Neural progenitor cell (in vitro differentiated cells): ENCODE measurements at regions not wholly inside any gene's neighbourhood (a gene's known extent, or its start where the extent isn't known, plus 50 kb on each side); places are given as distances from the start of the nearest gene placed in this dataset.

ENCODE experiments used
- DNase-seq: peaks from one replicate; pipeline ENCODE4 v3.0.0-alpha.2; 2016; ENCODE audit warnings: low spot score
- H2AFZ ChIP-seq: fragments of 200-600 bp; sonication (generic); replicated peaks from 2 replicates; pipeline ENCODE4 v1.6.1; 2016; ENCODE audit warnings: antibody characterized with exemption
- H3F3A ChIP-seq: fragments of 200-600 bp; sonication (generic); 2 replicates; pipeline ENCODE4 v1.6.1; 2016; ENCODE audit warnings: antibody characterized with exemption, low read depth
- H3K27ac ChIP-seq: fragments of 200-600 bp; sonication (generic); 2 replicates; pipeline ENCODE4 v1.5.1; 2016; ENCODE audit warnings: mild to moderate bottlenecking
- H3K27me3 ChIP-seq: fragments of 200-600 bp; sonication (generic); 2 replicates; pipeline ENCODE4 v1.6.1; 2016; ENCODE audit warnings: mild to moderate bottlenecking, moderate library complexity
- H3K36me3 ChIP-seq: fragments of 200-600 bp; sonication (generic); 2 replicates; pipeline ENCODE4 v1.5.1; 2016
- H3K4me1 ChIP-seq: fragments of 200-600 bp; sonication (generic); 2 replicates; pipeline ENCODE4 v1.6.1; 2016; ENCODE audit warnings: mixed run types
- H3K4me2 ChIP-seq: fragments of 200-600 bp; sonication (generic); 2 replicates; pipeline ENCODE4 v1.6.1; 2016
- H3K4me3 ChIP-seq: fragments of 200-600 bp; sonication (generic); 2 replicates; pipeline ENCODE4 v1.5.1; 2016
- H3K79me2 ChIP-seq: fragments of 200-600 bp; sonication (generic); 2 replicates; pipeline ENCODE4 v1.6.1; 2016; ENCODE audit warnings: low read depth
- H3K9ac ChIP-seq: fragments of 200-600 bp; sonication (generic); 2 replicates; pipeline ENCODE4 v1.6.1; 2016
- H3K9me3 ChIP-seq: fragments of 200-600 bp; sonication (generic); 2 replicates; pipeline ENCODE4 v1.5.1; 2016; ENCODE audit warnings: low read depth
- H4K20me1 ChIP-seq: fragments of 200-600 bp; sonication (generic); 2 replicates; pipeline ENCODE4 v1.6.1; 2016; ENCODE audit warnings: low read depth
- H3K27ac Mint-ChIP-seq: 3 replicates; pipeline ENCODE4 v1.8.0; 2021; ENCODE audit warnings: mixed read lengths
- H3K27me3 Mint-ChIP-seq: 2 replicates; pipeline ENCODE4 v1.8.0; 2022; ENCODE audit warnings: low read depth, mild to moderate bottlenecking, inconsistent platforms, moderate library complexity, mixed read lengths; ENCODE audit not compliant: insufficient read depth
- H3K36me3 Mint-ChIP-seq: 3 replicates; pipeline ENCODE4 v1.8.0; 2021; ENCODE audit warnings: mixed read lengths
- H3K4me1 Mint-ChIP-seq: 3 replicates; pipeline ENCODE4 v1.8.0; 2021; ENCODE audit warnings: mixed read lengths
- H3K4me3 Mint-ChIP-seq: 3 replicates; pipeline ENCODE4 v1.8.0; 2021; ENCODE audit warnings: mild to moderate bottlenecking, moderate library complexity, mixed read lengths
- H3K9me3 Mint-ChIP-seq: 3 replicates; pipeline ENCODE4 v1.8.0; 2020; ENCODE audit warnings: mixed read lengths
- CTCF ChIP-seq: fragments of 200-600 bp; sonication (generic); IDR thresholded peaks from 2 replicates; pipeline ENCODE4 v1.5.1; 2017; ENCODE audit warnings: antibody characterized with exemption, mild to moderate bottlenecking
- EZH2 ChIP-seq: fragments of 200-600 bp; sonication (generic); IDR thresholded peaks from 2 replicates; pipeline ENCODE4 v1.6.1; 2017; ENCODE audit warnings: antibody characterized with exemption, mild to moderate bottlenecking, moderate library complexity
- EZH2phosphoT487 ChIP-seq: fragments of 200-600 bp; sonication (generic); IDR thresholded peaks from 2 replicates; pipeline ENCODE4 v1.6.1; 2017; ENCODE audit warnings: antibody characterized with exemption

GRCh38 chr16:65202461-65202860 is 80.6 kb upstream of the CDH11 start:
- H2AFZ ChIP-seq: no peak overlapping the region
- Mint-ChIP-seq H3K4me1 (no peaks in the 10 kb centered on the region), H3K27me3 (peaks cover 4% of the 10 kb centered on the region), H3K4me3 (no peak overlapping the region), H3K36me3 (no peaks in the 10 kb centered on the region), H3K9me3 (no peaks in the 10 kb centered on the region), H3K27ac (no peak overlapping the region)
- H3K79me2 ChIP-seq: no peaks in the 10 kb centered on the region
- no peaks in the 10 kb centered on the region for H3K9me3 ChIP-seq
- no peak for TF ChIP-seq EZH2phosphoT487
- no peak for TF ChIP-seq EZH2
- no peak for TF ChIP-seq CTCF
- no peaks in the 10 kb centered on the region for H3K36me3 ChIP-seq
- no peak overlapping the region for H3K4me2 ChIP-seq
- H3K4me1 ChIP-seq: no peaks in the 10 kb centered on the region
- H4K20me1 ChIP-seq: no peaks in the 10 kb centered on the region
- no peak overlapping the region for H3K4me3 ChIP-seq
- no peak for DNase-seq
- H3K9ac ChIP-seq: no peak overlapping the region
- H3K27me3 ChIP-seq: no peaks in the 10 kb centered on the region
- no peaks in the 10 kb centered on the region for H3F3A ChIP-seq
- H3K27ac ChIP-seq: no peak overlapping the region

GRCh38 chr16:65201511-65201910 is 79.6 kb upstream of the CDH11 start:
- H2AFZ ChIP-seq: no peak overlapping the region
- no peak overlapping the region for H3K4me3 Mint-ChIP-seq
- no peaks in the 10 kb centered on the region for H3K4me1 ChIP-seq
- H3K79me2 ChIP-seq: no peaks in the 10 kb centered on the region
- no peaks in the 10 kb centered on the region for H3K36me3 ChIP-seq
- H4K20me1 ChIP-seq: no peaks in the 10 kb centered on the region
- H3F3A ChIP-seq: no peaks in the 10 kb centered on the region
- no peak for TF ChIP-seq EZH2phosphoT487
- no peak for TF ChIP-seq CTCF
- TF ChIP-seq EZH2: no peak
- H3K27me3 Mint-ChIP-seq: peaks cover 4% of the 10 kb centered on the region
- H3K4me3 ChIP-seq: no peak overlapping the region
- peaks cover 4% of the 10 kb centered on the region for H3K4me1 Mint-ChIP-seq
- H3K27me3 ChIP-seq: no peaks in the 10 kb centered on the region
- no peak overlapping the region for H3K27ac ChIP-seq
- H3K36me3 Mint-ChIP-seq: no peaks in the 10 kb centered on the region
- H3K9ac ChIP-seq: no peak overlapping the region
- H3K9me3 Mint-ChIP-seq: no peaks in the 10 kb centered on the region
- H3K4me2 ChIP-seq: no peak overlapping the region
- no peaks in the 10 kb centered on the region for H3K9me3 ChIP-seq
- DNase-seq: no peak
- H3K27ac Mint-ChIP-seq: no peak overlapping the region

- Mint-ChIP-seq H3K27me3 (peaks cover 4% of the 10 kb centered on the region), H3K36me3 (no peaks in the 10 kb centered on the region), H3K4me3 (no peak overlapping the region), H3K27ac (no peak overlapping the region), H3K9me3 (no peaks in the 10 kb centered on the region), H3K4me1 (peaks cover 5% of the 10 kb centered on the region)
- Histone ChIP-seq H3F3A (no peaks in the 10 kb centered on the region), H3K9me3 (no peaks in the 10 kb centered on the region), H4K20me1 (no peaks in the 10 kb centered on the region), H3K36me3 (no peaks in the 10 kb centered on the region), H3K27me3 (no peaks in the 10 kb centered on the region), H3K4me1 (no peaks in the 10 kb centered on the region), H3K79me2 (no peaks in the 10 kb centered on the region), H3K9ac (no peak overlapping the region), H3K27ac (no peak overlapping the region), H3K4me2 (no peak overlapping the region), H3K4me3 (no peak overlapping the region), H2AFZ (no peak overlapping the region)
- DNase-seq: no peak
- TF ChIP-seq EZH2 (no peak), EZH2phosphoT487 (no peak), CTCF (no peak)
Measured at GRCh38 chr16:65200857-65201256, 79.0 kb upstream of the CDH11 start.
